Vagina (tissue), 2 donors: ENCODE measurements at regions not wholly inside any gene's neighbourhood (a gene's known extent, or its start where the extent isn't known, plus 50 kb on each side); places are given as distances from the start of the nearest gene placed in this dataset.

Source experiments
- CTCF ChIP-seq, 3 experiments: fragments of 450-650 bp in 2 of 3; fragments of 200-600 bp in 1 of 3; sonication (generic) in 1 of 3; IDR thresholded peaks; one replicate each; pipeline ENCODE4 v1.5.1; 2017 to 2019; ENCODE audit warnings: antibody characterized with exemption in 3 of 3, mild to moderate bottlenecking in 2 of 3, moderate library complexity in 2 of 3
- POLR2A ChIP-seq, 2 donors: fragments of 450-650 bp; IDR thresholded peaks; one replicate each; pipeline ENCODE4 v1.6.1; 2017; ENCODE audit warnings: antibody characterized with exemption in 2 of 2, mild to moderate bottlenecking in 2 of 2, moderate library complexity in 2 of 2
- POLR2AphosphoS5 ChIP-seq, 2 donors: sonication (generic); formaldehyde crosslinking; IDR thresholded peaks; one replicate each; pipeline ENCODE4 v1.9.0; 2017; ENCODE audit warnings: antibody characterized with exemption in 2 of 2, mild to moderate bottlenecking in 2 of 2, low read depth in 1 of 2; ENCODE audit not compliant: insufficient read depth in 1 of 2

DNA sequence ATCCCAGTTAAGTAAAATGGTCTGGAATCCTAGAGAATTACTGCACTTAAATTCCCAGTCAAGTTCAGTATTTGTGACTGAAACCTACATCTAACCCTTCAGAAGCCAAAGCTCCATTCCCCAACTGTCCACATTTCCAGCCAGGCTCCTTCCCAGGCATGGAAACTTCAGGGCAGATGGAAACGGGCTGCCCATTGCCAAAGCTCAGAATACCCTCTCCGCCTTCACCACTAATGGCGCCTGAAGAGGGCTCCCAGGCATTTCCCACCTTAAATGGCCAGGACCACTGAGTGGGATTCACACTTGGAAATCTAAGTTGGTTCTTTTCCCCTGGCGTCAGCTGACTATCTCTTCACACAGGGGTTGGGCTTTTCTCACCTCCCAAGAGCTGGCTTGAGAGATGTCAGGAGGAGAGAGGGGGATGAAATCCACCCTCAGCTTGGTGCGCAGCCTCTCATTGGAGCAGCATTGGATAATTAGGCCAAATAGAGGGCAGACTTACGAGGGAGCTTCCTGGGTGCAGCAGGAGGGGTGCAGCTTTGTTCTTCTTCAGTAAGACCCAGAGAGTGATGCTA, 82.9 kb downstream of the ANKRD60 start:
- no peak for TF ChIP-seq CTCF (IDR thresholded peaks at IDR 0.05)
- TF ChIP-seq POLR2A (IDR thresholded peaks at IDR 0.05): no peak
- TF ChIP-seq POLR2AphosphoS5 (IDR thresholded peaks at IDR 0.05; ENCODE audit: insufficient read depth in 1 of 2, low read depth in 1 of 2): no peak
